Adrenal gland (tissue), 5 donors: ENCODE measurements at regions not wholly inside any gene's neighbourhood (a gene's known extent, or its start where the extent isn't known, plus 50 kb on each side); places are given as distances from the start of the nearest gene placed in this dataset.

Experiments
- CTCF ChIP-seq, 6 experiments: fragments of 450-650 bp in 4 of 6; fragments of 200-600 bp in 2 of 6; sonication (generic) in 1 of 6; IDR thresholded peaks; 1 replicate in 5 of 6; 2 replicates in 1 of 6; pipeline versions ENCODE4 v1.5.1 to v1.8.0; 2016 to 2021; ENCODE audit warnings: antibody characterized with exemption in 6 of 6, mild to moderate bottlenecking in 2 of 6, moderate library complexity in 1 of 6
- POLR2A ChIP-seq, 2 donors: fragments of 450-650 bp; IDR thresholded peaks; one replicate each; pipeline ENCODE4 v1.6.1; 2017; ENCODE audit warnings: antibody characterized with exemption in 2 of 2, mild to moderate bottlenecking in 2 of 2, moderate library complexity in 1 of 2
- donor health status: DM: no; HTN: no; CAD: no.

- TF ChIP-seq CTCF (IDR thresholded peaks at IDR 0.05) (no peak), POLR2A (IDR thresholded peaks at IDR 0.05) (no peak)
Observed at GRCh38 chr5:61949054-61949678, 356.8 kb upstream of the KIF2A start.
